Karpas-422 (cell line): ENCODE measurements at regions not wholly inside any gene's neighbourhood (a gene's known extent, or its start where the extent isn't known, plus 50 kb on each side); places are given as distances from the start of the nearest gene placed in this dataset.

Experiments
- DNase-seq: peaks from one replicate; pipeline ENCODE4 v3.0.0-alpha.2; 2015
- H2AFZ ChIP-seq: fragments of 200-600 bp; sonication (generic); 2 replicates; pipeline ENCODE4 v1.6.1; 2014; ENCODE audit warnings: antibody characterized with exemption, low read length, mixed read lengths
- H3K27ac ChIP-seq: fragments of 200-600 bp; sonication (generic); 2 replicates; pipeline ENCODE4 v1.5.1; 2014; ENCODE audit warnings: mild to moderate bottlenecking, low read length, moderate library complexity
- H3K27me3 ChIP-seq: fragments of 200-600 bp; sonication (generic); 2 replicates; pipeline ENCODE4 v1.6.1; 2014; ENCODE audit warnings: low read length, mixed read lengths
- H3K36me3 ChIP-seq: fragments of 200-600 bp; sonication (generic); 2 replicates; pipeline ENCODE4 v1.6.1; 2014; ENCODE audit warnings: low read length, mixed read lengths; ENCODE audit not compliant: insufficient read depth
- H3K4me1 ChIP-seq: fragments of 200-600 bp; sonication (generic); 2 replicates; pipeline ENCODE4 v1.6.1; 2014; ENCODE audit warnings: mild to moderate bottlenecking, low read length, mixed read lengths
- H3K4me2 ChIP-seq: fragments of 200-600 bp; sonication (generic); 2 replicates; pipeline ENCODE4 v1.6.1; 2014; ENCODE audit warnings: low read length, low read depth, mild to moderate bottlenecking; ENCODE audit not compliant: poor library complexity, severe bottlenecking
- H3K4me3 ChIP-seq: fragments of 200-600 bp; sonication (generic); 2 replicates; pipeline ENCODE4 v1.5.1; 2014; ENCODE audit warnings: mild to moderate bottlenecking, antibody characterized with exemption, low read length, mixed read lengths
- H3K79me2 ChIP-seq: fragments of 200-600 bp; sonication (generic); 2 replicates; pipeline ENCODE4 v1.6.1; 2014; ENCODE audit warnings: mild to moderate bottlenecking, low read length, mixed read lengths
- H3K9ac ChIP-seq: fragments of 200-600 bp; sonication (generic); 2 replicates; pipeline ENCODE4 v1.6.0; 2014; ENCODE audit warnings: low read length
- H3K9me2 ChIP-seq: fragments of 200-600 bp; sonication (generic), shearing (Covaris generic); replicated peaks from 2 replicates; pipeline ENCODE4 v1.6.0; 2014; ENCODE audit warnings: mild to moderate bottlenecking, low read length, moderate library complexity; ENCODE audit not compliant: insufficient read depth
- H3K9me3 ChIP-seq: fragments of 300-700, 200-600 bp; sonication (generic); 2 replicates; pipeline ENCODE4 v1.6.1; 2014; ENCODE audit warnings: low read length, mixed read lengths
- H4K20me1 ChIP-seq: fragments of 200-600 bp; sonication (generic); 2 replicates; pipeline ENCODE4 v1.6.1; 2014; ENCODE audit warnings: mild to moderate bottlenecking, antibody characterized with exemption, low read length, low read depth; ENCODE audit not compliant: insufficient read depth

GRCh38 chr2:2881499-2881898 is 496.1 kb downstream of the EIPR1 start:
- no peak overlapping the region for H3K9ac ChIP-seq
- peaks cover 23% of the 10 kb centered on the region for H3K4me1 ChIP-seq
- H3K9me3 ChIP-seq: no peaks in the 10 kb centered on the region
- H3K27ac ChIP-seq: no peak overlapping the region
- no peak for DNase-seq
- H3K4me2 ChIP-seq: no peak overlapping the region
- H3K27me3 ChIP-seq: no peaks in the 10 kb centered on the region
- no peaks in the 10 kb centered on the region for H4K20me1 ChIP-seq
- no peak overlapping the region for H3K4me3 ChIP-seq
- H3K9me2 ChIP-seq: no peaks in the 10 kb centered on the region
- H2AFZ ChIP-seq: no peak overlapping the region
- H3K36me3 ChIP-seq: no peaks in the 10 kb centered on the region
- no peaks in the 10 kb centered on the region for H3K79me2 ChIP-seq

GRCh38 chr2:2880938-2881337 is 496.7 kb downstream of the EIPR1 start:
- Histone ChIP-seq H3K4me3 (no peak overlapping the region), H3K27me3 (no peaks in the 10 kb centered on the region), H3K9me3 (no peaks in the 10 kb centered on the region), H3K27ac (no peak overlapping the region), H3K9me2 (no peaks in the 10 kb centered on the region), H3K9ac (no peak overlapping the region), H3K36me3 (no peaks in the 10 kb centered on the region), H4K20me1 (no peaks in the 10 kb centered on the region), H3K79me2 (no peaks in the 10 kb centered on the region), H2AFZ (no peak overlapping the region), H3K4me2 (no peak overlapping the region), H3K4me1 (peaks cover 23% of the 10 kb centered on the region)
- no peak for DNase-seq

- 0 out of 2 replicates have a peak overlapping the region, but pooled peaks have one; percentile 8 for H3K4me3 ChIP-seq
- peaks cover 23% of the 10 kb centered on the region for H3K4me1 ChIP-seq
- H3K36me3 ChIP-seq: no peaks in the 10 kb centered on the region
- no peaks in the 10 kb centered on the region for H3K9me3 ChIP-seq
- H3K9ac ChIP-seq: no peak overlapping the region
- no peaks in the 10 kb centered on the region for H4K20me1 ChIP-seq
- no peaks in the 10 kb centered on the region for H3K27me3 ChIP-seq
- no peak overlapping the region for H3K27ac ChIP-seq
- H3K79me2 ChIP-seq: no peaks in the 10 kb centered on the region
- H2AFZ ChIP-seq: no peak overlapping the region
- H3K9me2 ChIP-seq: no peaks in the 10 kb centered on the region
- peak overlapping the region; percentile 58 for H3K4me2 ChIP-seq
- peak; percentile 72 for DNase-seq
Observed at GRCh38 chr2:2879781-2880180, 497.8 kb downstream of the EIPR1 start.

- no peak for DNase-seq
- Histone ChIP-seq H3K9ac (no peak overlapping the region), H3K36me3 (no peaks in the 10 kb centered on the region), H3K4me2 (no peak overlapping the region), H3K9me2 (no peaks in the 10 kb centered on the region), H2AFZ (no peak overlapping the region), H3K4me1 (peaks cover 23% of the 10 kb centered on the region), H3K9me3 (no peaks in the 10 kb centered on the region), H3K79me2 (no peaks in the 10 kb centered on the region), H4K20me1 (no peaks in the 10 kb centered on the region), H3K27ac (no peak overlapping the region), H3K4me3 (no peak overlapping the region), H3K27me3 (no peaks in the 10 kb centered on the region)
Observed at GRCh38 chr2:2879071-2879470, 498.5 kb downstream of the EIPR1 start.

GRCh38 chr2:2877427-2877826 is 500.2 kb downstream of the EIPR1 start:
- Histone ChIP-seq H3K9me3 (no peaks in the 10 kb centered on the region), H3K27ac (no peak overlapping the region), H4K20me1 (no peaks in the 10 kb centered on the region), H3K9ac (no peak overlapping the region), H3K27me3 (no peaks in the 10 kb centered on the region), H3K79me2 (no peaks in the 10 kb centered on the region), H2AFZ (no peak overlapping the region), H3K4me3 (no peak overlapping the region), H3K4me2 (no peak overlapping the region), H3K9me2 (no peaks in the 10 kb centered on the region), H3K4me1 (peaks cover 23% of the 10 kb centered on the region), H3K36me3 (no peaks in the 10 kb centered on the region)
- no peak for DNase-seq

- no peak overlapping the region for H2AFZ ChIP-seq
- H3K9me2 ChIP-seq: no peaks in the 10 kb centered on the region
- H3K27ac ChIP-seq: no peak overlapping the region
- no peak overlapping the region for H3K4me3 ChIP-seq
- H3K4me1 ChIP-seq: peaks cover 23% of the 10 kb centered on the region
- no peaks in the 10 kb centered on the region for H3K9me3 ChIP-seq
- DNase-seq: no peak
- no peak overlapping the region for H3K4me2 ChIP-seq
- no peaks in the 10 kb centered on the region for H3K79me2 ChIP-seq
- no peaks in the 10 kb centered on the region for H4K20me1 ChIP-seq
- H3K27me3 ChIP-seq: no peaks in the 10 kb centered on the region
- H3K36me3 ChIP-seq: no peaks in the 10 kb centered on the region
- H3K9ac ChIP-seq: no peak overlapping the region
Observed at GRCh38 chr2:2876331-2877221, 501.0 kb downstream of the EIPR1 start.

GRCh38 chr2:2875831-2876230 is 501.8 kb downstream of the EIPR1 start:
- no peaks in the 10 kb centered on the region for H3K79me2 ChIP-seq
- no peak overlapping the region for H3K27ac ChIP-seq
- H3K9ac ChIP-seq: no peak overlapping the region
- H3K9me2 ChIP-seq: no peaks in the 10 kb centered on the region
- DNase-seq: no peak
- H4K20me1 ChIP-seq: no peaks in the 10 kb centered on the region
- no peak overlapping the region for H3K4me3 ChIP-seq
- no peak overlapping the region for H2AFZ ChIP-seq
- H3K9me3 ChIP-seq: no peaks in the 10 kb centered on the region
- no peaks in the 10 kb centered on the region for H3K36me3 ChIP-seq
- H3K4me1 ChIP-seq: peaks cover 21% of the 10 kb centered on the region
- no peaks in the 10 kb centered on the region for H3K27me3 ChIP-seq
- H3K4me2 ChIP-seq: no peak overlapping the region

- H3K9ac ChIP-seq: no peak overlapping the region
- DNase-seq: no peak
- no peaks in the 10 kb centered on the region for H3K9me3 ChIP-seq
- no peak overlapping the region for H3K4me3 ChIP-seq
- no peak overlapping the region for H3K27ac ChIP-seq
- H3K27me3 ChIP-seq: no peaks in the 10 kb centered on the region
- peaks cover 20% of the 10 kb centered on the region for H3K4me1 ChIP-seq
- H4K20me1 ChIP-seq: no peaks in the 10 kb centered on the region
- no peaks in the 10 kb centered on the region for H3K9me2 ChIP-seq
- H3K79me2 ChIP-seq: no peaks in the 10 kb centered on the region
- H2AFZ ChIP-seq: no peak overlapping the region
- H3K36me3 ChIP-seq: no peaks in the 10 kb centered on the region
- H3K4me2 ChIP-seq: no peak overlapping the region
Observed at GRCh38 chr2:2875296-2875695, 502.3 kb downstream of the EIPR1 start.
